ENCODE measurements at regions not wholly inside any gene's neighbourhood (a gene's known extent, or its start where the extent isn't known, plus 50 kb on each side); places are given as distances from the start of the nearest gene placed in this dataset.

DNA sequence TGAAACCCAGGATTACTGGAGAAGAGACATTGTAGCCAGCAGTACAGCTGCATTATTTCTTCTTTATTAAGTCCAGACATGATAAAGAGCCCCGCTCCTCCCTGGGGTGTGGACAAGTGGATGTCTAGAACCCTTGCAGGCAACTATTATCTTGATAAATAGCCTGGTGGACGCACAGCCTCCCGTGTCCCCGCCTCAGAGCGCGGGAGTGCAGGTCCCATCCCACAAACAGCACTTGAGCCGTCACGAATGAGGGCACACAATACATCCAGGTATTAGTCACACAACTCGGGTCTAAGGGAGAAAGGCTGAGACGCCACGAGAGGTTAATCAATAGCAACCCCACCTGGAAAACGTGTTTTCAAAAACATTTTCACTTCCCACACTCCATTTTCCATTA, 213.2 kb upstream of the SOX1 start (continued):
- TF ChIP-seq, protein P1, sequence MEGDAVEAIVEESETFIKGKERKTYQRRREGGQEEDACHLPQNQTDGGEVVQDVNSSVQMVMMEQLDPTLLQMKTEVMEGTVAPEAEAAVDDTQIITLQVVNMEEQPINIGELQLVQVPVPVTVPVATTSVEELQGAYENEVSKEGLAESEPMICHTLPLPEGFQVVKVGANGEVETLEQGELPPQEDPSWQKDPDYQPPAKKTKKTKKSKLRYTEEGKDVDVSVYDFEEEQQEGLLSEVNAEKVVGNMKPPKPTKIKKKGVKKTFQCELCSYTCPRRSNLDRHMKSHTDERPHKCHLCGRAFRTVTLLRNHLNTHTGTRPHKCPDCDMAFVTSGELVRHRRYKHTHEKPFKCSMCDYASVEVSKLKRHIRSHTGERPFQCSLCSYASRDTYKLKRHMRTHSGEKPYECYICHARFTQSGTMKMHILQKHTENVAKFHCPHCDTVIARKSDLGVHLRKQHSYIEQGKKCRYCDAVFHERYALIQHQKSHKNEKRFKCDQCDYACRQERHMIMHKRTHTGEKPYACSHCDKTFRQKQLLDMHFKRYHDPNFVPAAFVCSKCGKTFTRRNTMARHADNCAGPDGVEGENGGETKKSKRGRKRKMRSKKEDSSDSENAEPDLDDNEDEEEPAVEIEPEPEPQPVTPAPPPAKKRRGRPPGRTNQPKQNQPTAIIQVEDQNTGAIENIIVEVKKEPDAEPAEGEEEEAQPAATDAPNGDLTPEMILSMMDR (IDR thresholded peaks at IDR 0.05 in 2 of 3, conservative IDR thresholded peaks at IDR 0.05 in 1 of 3; ENCODE audit: control insufficient read depth in 2 of 3, extremely low read depth in 1 of 3, insufficient read depth in 1 of 3, low read depth in 3 of 3, low read length in 3 of 3) = no peak
- TF ChIP-seq, protein P2, sequence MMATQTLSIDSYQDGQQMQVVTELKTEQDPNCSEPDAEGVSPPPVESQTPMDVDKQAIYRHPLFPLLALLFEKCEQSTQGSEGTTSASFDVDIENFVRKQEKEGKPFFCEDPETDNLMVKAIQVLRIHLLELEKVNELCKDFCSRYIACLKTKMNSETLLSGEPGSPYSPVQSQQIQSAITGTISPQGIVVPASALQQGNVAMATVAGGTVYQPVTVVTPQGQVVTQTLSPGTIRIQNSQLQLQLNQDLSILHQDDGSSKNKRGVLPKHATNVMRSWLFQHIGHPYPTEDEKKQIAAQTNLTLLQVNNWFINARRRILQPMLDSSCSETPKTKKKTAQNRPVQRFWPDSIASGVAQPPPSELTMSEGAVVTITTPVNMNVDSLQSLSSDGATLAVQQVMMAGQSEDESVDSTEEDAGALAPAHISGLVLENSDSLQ (IDR thresholded peaks at IDR 0.05) = no peak

DNA sequence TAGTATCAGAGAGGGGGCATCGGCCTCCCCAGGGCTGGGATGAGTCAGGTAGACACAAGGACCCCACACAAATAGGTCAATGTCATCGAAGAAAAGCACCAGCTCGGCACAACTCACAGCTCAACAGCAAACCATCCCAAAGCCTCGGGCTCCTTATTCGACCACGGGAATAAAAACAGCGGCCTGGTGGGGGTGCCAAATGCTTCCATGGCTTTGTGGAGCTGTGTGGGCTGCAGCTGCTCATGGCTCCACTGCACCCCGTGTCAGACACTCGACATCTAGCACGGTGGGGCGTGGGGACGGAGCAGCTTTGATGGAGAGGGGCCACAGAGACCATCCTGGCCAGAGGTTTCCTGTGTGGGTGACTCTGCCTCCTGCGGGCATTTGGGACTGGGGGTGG, 212.5 kb upstream of the SOX1 start:
- WGBS (ENCODE audit: insufficient coverage, insufficient replicate concordance, low lambda C conversion rate, missing lambda C conversion rate) = 26% methylated on average over 13 of the region's 13 CpGs
- ChIA-PET RAD21 (ENCODE audit: unreplicated experiment) (no interaction called here), SMC1A (ENCODE audit: uncharacterized antibody, unreplicated experiment) (no interaction called here), CTCF (no interaction called here), POLR2A (no interaction called here)
- H3K9ac ChIP-seq (ENCODE audit: control insufficient read depth, insufficient read depth, low read length) = no peak overlapping the region
- H3K4me1 ChIP-seq (ENCODE audit: control insufficient read depth, insufficient read depth, low read length) = no peaks in the 10 kb centered on the region
- in situ Hi-C loops (cut with MboI) (no loop called here), intact Hi-C loops (cut with micrococcal nuclease; ENCODE audit: unreplicated experiment) (no loop called here)
- TF ChIP-seq ZSCAN29 (IDR thresholded peaks at IDR 0.05) = no peak
- no peak for TF ChIP-seq ZNF384 (IDR thresholded peaks at IDR 0.05; ENCODE audit: borderline replicate concordance, low read depth, low read length)
- TF ChIP-seq KAT2A (conservative IDR thresholded peaks at IDR 0.05; ENCODE audit: control insufficient read depth, low read depth, low read length) = no peak
- no peak for TF ChIP-seq ZNF274 (IDR thresholded peaks at IDR 0.05; ENCODE audit: insufficient read depth, insufficient read length)
- no peak for TF ChIP-seq IKZF1 (conservative IDR thresholded peaks at IDR 0.05)
- TF ChIP-seq EGR1 (IDR thresholded peaks at IDR 0.05; ENCODE audit: borderline replicate concordance in 1 of 2, low read depth in 2 of 2, low read length in 2 of 2) = no peak
- TF ChIP-seq, protein P3, sequence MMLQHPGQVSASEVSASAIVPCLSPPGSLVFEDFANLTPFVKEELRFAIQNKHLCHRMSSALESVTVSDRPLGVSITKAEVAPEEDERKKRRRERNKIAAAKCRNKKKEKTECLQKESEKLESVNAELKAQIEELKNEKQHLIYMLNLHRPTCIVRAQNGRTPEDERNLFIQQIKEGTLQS (IDR thresholded peaks at IDR 0.05; ENCODE audit: borderline replicate concordance, extremely low read depth, low read depth, low read length) = no peak
- TF ChIP-seq JUND (IDR thresholded peaks at IDR 0.05; ENCODE audit: low read depth, low read length) = no peak
- no peak for TF ChIP-seq PAX5 (IDR thresholded peaks at IDR 0.05; ENCODE audit: borderline replicate concordance, low read depth, low read length)
- no peak for TF ChIP-seq SKIL (IDR thresholded peaks at IDR 0.05; ENCODE audit: low read depth, poor library complexity, severe bottlenecking)
- no peak overlapping the region for H3K4me2 ChIP-seq (ENCODE audit: control insufficient read depth, insufficient read depth)
- ATAC-seq = no peak
- H3K36me3 ChIP-seq (ENCODE audit: control insufficient read depth in 2 of 2, insufficient read depth in 2 of 2, low read length in 1 of 2) = no peaks in the 10 kb centered on the region
- H3K9me3 ChIP-seq (replicated peaks; ENCODE audit: control insufficient read depth, insufficient read depth, low read length) = no peaks in the 10 kb centered on the region
- H3K27me3 ChIP-seq (replicated peaks in 1 of 2; ENCODE audit: control insufficient read depth in 2 of 2, insufficient read depth in 2 of 2, low read length in 1 of 2) = no peaks in the 10 kb centered on the region
- H2AFZ ChIP-seq (ENCODE audit: control insufficient read depth, low read depth, low read length) = no peak overlapping the region
- H3K4me3 ChIP-seq = no peak overlapping the region
- FAIRE-seq = no peak
- H3K79me2 ChIP-seq (ENCODE audit: control insufficient read depth, insufficient read depth, low read length) = no peaks in the 10 kb centered on the region
- DNase-seq (ENCODE audit: low read depth, low spot score) = no peak
- no peaks in the 10 kb centered on the region for H4K20me1 ChIP-seq (ENCODE audit: control insufficient read depth, insufficient read depth)
- BruUV-seq (replicated peaks) = no TSS peak
- no peak overlapping the region for H3K27ac ChIP-seq (ENCODE audit: control insufficient read depth, insufficient read depth)

Measured in GM12878 (cell line).